OCI-LY7 (cell line): ENCODE measurements at regions not wholly inside any gene's neighbourhood (a gene's known extent, or its start where the extent isn't known, plus 50 kb on each side); places are given as distances from the start of the nearest gene placed in this dataset.

ENCODE experiments used
- BruUV-seq: library from RNA; stranded (reverse); fragments of 400-500 nt; replicated peaks from 2 replicates; lab custom pipeline; 2021; lab: Mats Ljungman, UMichigan
- CTCF ChIA-PET: fragments of 300-600 bp; sonication (Branson Sonifier 250); formaldehyde crosslinking; loops from one replicate; lab custom pipeline; 2022; ENCODE audit warnings: antibody characterized with exemption; ENCODE audit not compliant: unreplicated experiment; lab: Charles Lee
- POLR2A ChIA-PET: fragments of 300-600 bp; sonication (Branson Sonifier 250); formaldehyde crosslinking; loops from one replicate; lab custom pipeline; 2022; ENCODE audit warnings: antibody characterized with exemption; lab: Charles Lee
- DNase-seq: peaks from one replicate; pipeline ENCODE4 v3.0.0-alpha.2; 2015; ENCODE audit warnings: low spot score
- H2AFZ ChIP-seq: fragments of 200-600 bp; sonication (generic), shearing (Covaris generic); 2 replicates; pipeline ENCODE4 v1.6.1; 2014; ENCODE audit warnings: mild to moderate bottlenecking, antibody characterized with exemption, low read length, moderate library complexity
- H3K27ac ChIP-seq: fragments of 200-600 bp; sonication (generic); 2 replicates; pipeline ENCODE4 v1.5.1; 2014; ENCODE audit warnings: mixed run types, low read depth, mild to moderate bottlenecking, moderate library complexity, low read length, inconsistent platforms; ENCODE audit not compliant: poor library complexity, severe bottlenecking
- H3K36me3 ChIP-seq: fragments of 200-600 bp; sonication (generic); 2 replicates; pipeline ENCODE4 v1.6.1; 2014; ENCODE audit warnings: mild to moderate bottlenecking, antibody characterized with exemption, low read length, moderate library complexity, mixed read lengths; ENCODE audit not compliant: insufficient read depth
- H3K4me1 ChIP-seq: fragments of 200-600 bp; sonication (generic); 2 replicates; pipeline ENCODE4 v1.5.1; 2014; ENCODE audit warnings: mild to moderate bottlenecking, low read length; ENCODE audit not compliant: insufficient read depth, poor library complexity, severe bottlenecking
- H3K4me2 ChIP-seq: fragments of 200-600 bp; sonication (generic); 2 replicates; pipeline ENCODE4 v1.6.1; 2014; ENCODE audit warnings: mild to moderate bottlenecking, low read length
- H3K4me3 ChIP-seq: fragments of 200-600 bp; sonication (generic); 2 replicates; pipeline ENCODE4 v1.5.1; 2014; ENCODE audit warnings: mild to moderate bottlenecking, low read depth, low read length; ENCODE audit not compliant: poor library complexity, severe bottlenecking
- H3K79me2 ChIP-seq: fragments of 200-600 bp; sonication (generic); 2 replicates; pipeline ENCODE4 v1.6.1; 2016; ENCODE audit warnings: low read depth, mild to moderate bottlenecking, low read length, moderate library complexity, mixed read lengths; ENCODE audit not compliant: insufficient read depth
- H3K9me2 ChIP-seq: fragments of 200-600 bp; sonication (generic); 2 replicates; pipeline ENCODE4 v1.6.1; 2016; ENCODE audit warnings: mild to moderate bottlenecking, low read length, mixed read lengths; ENCODE audit not compliant: insufficient read depth
- H3K9me3 ChIP-seq: fragments of 200-600 bp; sonication (generic); 2 replicates; pipeline ENCODE4 v1.6.1; 2014; ENCODE audit warnings: mild to moderate bottlenecking, mixed run types, low read length, mixed read lengths
- H4K20me1 ChIP-seq: fragments of 200-600 bp; sonication (generic); 2 replicates; pipeline ENCODE4 v1.6.1; 2014; ENCODE audit warnings: mild to moderate bottlenecking, antibody characterized with exemption, low read length, moderate library complexity, mixed read lengths; ENCODE audit not compliant: insufficient read depth
- EZH2phosphoT487 ChIP-seq: fragments of 200-600 bp; sonication (generic); IDR thresholded peaks from 2 replicates; pipeline ENCODE4 v1.6.1; 2018; ENCODE audit warnings: low read depth, borderline replicate concordance, mild to moderate bottlenecking, mixed run types, antibody characterized with exemption, low read length, moderate library complexity, mixed read lengths
- intact Hi-C: fragments of 100-400 bp; cut with micrococcal nuclease; formaldehyde crosslinking; loops from one replicate; pipeline ENCODE4 v1.10.0; 2022; ENCODE audit not compliant: unreplicated experiment
- TF ChIP-seq, protein P1 (sequence below): fragments of 200-600 bp; sonication (generic); conservative IDR thresholded peaks from 2 replicates; pipeline ENCODE4 v1.5.1; 2014; ENCODE audit warnings: mild to moderate bottlenecking, antibody characterized with exemption, low read length, moderate library complexity, mixed read lengths

DNA sequence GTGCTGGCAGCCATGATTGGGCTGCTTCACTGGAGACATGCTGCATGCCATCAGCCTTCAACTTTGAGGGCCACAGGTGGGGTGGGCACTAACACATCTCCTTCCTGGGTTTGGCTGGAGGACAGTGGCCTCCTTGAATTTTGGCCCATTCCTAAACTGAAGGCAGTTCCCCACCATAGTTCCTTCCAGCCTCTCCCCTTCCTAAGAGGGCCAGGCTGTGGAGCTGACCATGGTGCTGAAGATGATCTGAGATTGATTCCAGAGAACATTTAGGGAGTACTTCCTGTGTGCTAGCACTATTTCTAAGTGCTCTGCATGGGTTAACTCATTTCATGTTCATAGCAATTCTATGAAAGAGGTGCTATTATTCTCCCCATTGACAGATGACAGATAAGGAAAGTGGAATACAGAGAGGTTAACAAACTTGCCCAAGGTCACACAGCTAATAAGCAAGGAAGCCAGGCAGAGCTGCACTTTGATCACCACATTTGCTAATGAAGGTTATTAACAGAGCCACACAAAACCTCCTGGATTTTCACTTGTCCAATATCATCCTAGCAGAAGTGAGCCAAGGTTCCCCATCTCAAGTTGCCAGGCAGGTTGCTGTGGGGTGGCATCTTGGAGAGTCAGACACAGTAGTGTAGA is 175.3 kb downstream of the ZIC5 start:
- no peaks in the 10 kb centered on the region for H3K79me2 ChIP-seq
- DNase-seq, result peak; percentile 14
- H3K36me3 ChIP-seq, result no peaks in the 10 kb centered on the region
- no TSS peak for BruUV-seq
- ChIA-PET CTCF (no interaction called here), POLR2A (no interaction called here)
- no peaks in the 10 kb centered on the region for H4K20me1 ChIP-seq
- intact Hi-C loops, result no loop called here
- H2AFZ ChIP-seq, result no peak overlapping the region
- no peak overlapping the region for H3K4me2 ChIP-seq
- H3K9me3 ChIP-seq, result no peaks in the 10 kb centered on the region
- no peaks in the 10 kb centered on the region for H3K4me1 ChIP-seq
- no peak for TF ChIP-seq EZH2phosphoT487
- TF ChIP-seq, protein P1, sequence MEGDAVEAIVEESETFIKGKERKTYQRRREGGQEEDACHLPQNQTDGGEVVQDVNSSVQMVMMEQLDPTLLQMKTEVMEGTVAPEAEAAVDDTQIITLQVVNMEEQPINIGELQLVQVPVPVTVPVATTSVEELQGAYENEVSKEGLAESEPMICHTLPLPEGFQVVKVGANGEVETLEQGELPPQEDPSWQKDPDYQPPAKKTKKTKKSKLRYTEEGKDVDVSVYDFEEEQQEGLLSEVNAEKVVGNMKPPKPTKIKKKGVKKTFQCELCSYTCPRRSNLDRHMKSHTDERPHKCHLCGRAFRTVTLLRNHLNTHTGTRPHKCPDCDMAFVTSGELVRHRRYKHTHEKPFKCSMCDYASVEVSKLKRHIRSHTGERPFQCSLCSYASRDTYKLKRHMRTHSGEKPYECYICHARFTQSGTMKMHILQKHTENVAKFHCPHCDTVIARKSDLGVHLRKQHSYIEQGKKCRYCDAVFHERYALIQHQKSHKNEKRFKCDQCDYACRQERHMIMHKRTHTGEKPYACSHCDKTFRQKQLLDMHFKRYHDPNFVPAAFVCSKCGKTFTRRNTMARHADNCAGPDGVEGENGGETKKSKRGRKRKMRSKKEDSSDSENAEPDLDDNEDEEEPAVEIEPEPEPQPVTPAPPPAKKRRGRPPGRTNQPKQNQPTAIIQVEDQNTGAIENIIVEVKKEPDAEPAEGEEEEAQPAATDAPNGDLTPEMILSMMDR, result no peak
- no peak overlapping the region for H3K27ac ChIP-seq
- no peaks in the 10 kb centered on the region for H3K9me2 ChIP-seq
- H3K4me3 ChIP-seq, result no peak overlapping the region

DNA sequence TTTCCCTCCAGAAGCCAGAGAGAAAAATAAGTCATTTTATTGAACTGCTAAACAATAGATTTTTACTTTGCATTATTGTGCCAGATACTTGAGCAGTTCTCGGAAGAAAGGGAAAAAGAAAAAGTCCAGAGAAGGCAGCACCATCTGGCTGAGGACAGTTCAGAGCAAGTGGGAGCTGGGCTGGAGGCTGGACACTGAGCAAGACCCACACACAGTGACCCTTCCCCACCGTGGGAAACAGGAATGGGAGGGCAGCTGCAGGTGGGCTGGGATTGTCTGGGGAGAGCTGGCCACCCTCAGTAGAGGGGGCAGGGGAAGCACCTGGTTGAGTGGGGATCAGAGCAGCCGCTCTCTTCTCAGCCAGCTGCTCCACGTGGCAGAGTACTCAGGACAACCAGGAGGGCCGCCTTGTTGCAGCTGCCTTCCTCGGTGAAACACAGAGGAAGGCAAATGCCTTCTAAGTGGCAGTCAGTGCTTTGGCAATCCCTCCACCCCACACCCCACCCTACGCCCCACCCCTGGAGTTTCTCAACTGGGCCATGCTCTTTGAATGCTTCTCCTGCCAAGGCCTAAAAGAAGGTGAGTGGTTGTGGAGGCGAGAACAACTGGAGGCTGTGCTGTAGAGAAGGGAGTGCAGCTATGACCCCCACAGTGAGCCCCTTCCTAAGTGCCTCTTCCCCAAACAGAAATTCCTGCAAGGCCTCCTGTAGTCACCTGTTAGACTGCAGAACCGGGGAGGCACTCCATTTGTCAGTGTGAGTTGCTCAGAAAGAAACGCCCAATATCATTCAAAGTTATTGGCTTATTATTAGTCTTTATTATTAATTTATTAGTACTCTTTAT is 179.3 kb downstream of the ZIC5 start:
- Histone ChIP-seq H3K4me3 (no peak overlapping the region), H3K4me1 (no peaks in the 10 kb centered on the region), H3K79me2 (no peaks in the 10 kb centered on the region), H2AFZ (no peak overlapping the region), H3K9me3 (no peaks in the 10 kb centered on the region), H3K36me3 (no peaks in the 10 kb centered on the region), H3K4me2 (no peak overlapping the region), H3K27ac (no peak overlapping the region), H3K9me2 (no peaks in the 10 kb centered on the region), H4K20me1 (no peaks in the 10 kb centered on the region)
- BruUV-seq, result no TSS peak
- ChIA-PET CTCF (no interaction called here), POLR2A (no interaction called here)
- no peak for DNase-seq
- intact Hi-C loops, result no loop called here
- TF ChIP-seq, protein P1, result no peak
- TF ChIP-seq EZH2phosphoT487, result no peak

DNA sequence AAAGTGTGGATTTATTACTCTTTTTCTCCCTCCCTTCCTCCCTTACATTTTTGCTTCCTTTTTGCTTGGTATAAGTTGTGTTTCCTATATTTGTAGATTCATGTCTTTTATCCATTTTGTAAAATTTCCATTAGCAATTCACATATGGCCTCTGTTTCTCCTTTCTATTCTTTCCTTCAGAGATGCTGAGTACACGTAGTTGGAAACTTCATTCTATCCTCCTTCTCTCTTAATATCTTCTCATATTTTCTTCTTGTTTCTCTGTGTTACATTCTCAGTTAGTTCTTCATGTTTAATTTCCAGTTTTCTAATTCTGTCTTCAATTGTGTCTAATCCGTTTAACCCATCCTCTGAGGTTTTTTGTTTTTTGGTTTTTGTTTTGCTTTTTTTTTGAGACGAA is 188.9 kb downstream of the ZIC5 start:
- no peak overlapping the region for H3K4me3 ChIP-seq
- intact Hi-C loops, result no loop called here
- no peak overlapping the region for H3K4me2 ChIP-seq
- no peaks in the 10 kb centered on the region for H3K9me2 ChIP-seq
- CTCF ChIA-PET, result no interaction called here
- no peak overlapping the region for H3K27ac ChIP-seq
- no peaks in the 10 kb centered on the region for H3K79me2 ChIP-seq
- TF ChIP-seq, protein P1, result no peak
- no peak for TF ChIP-seq EZH2phosphoT487
- H4K20me1 ChIP-seq, result no peaks in the 10 kb centered on the region
- H3K9me3 ChIP-seq, result no peaks in the 10 kb centered on the region
- no peaks in the 10 kb centered on the region for H3K36me3 ChIP-seq
- POLR2A ChIA-PET, result no interaction called here
- BruUV-seq, result no TSS peak
- H3K4me1 ChIP-seq, result no peaks in the 10 kb centered on the region
- H2AFZ ChIP-seq, result no peak overlapping the region
- DNase-seq, result no peak
